Adrenal gland (tissue), 9 donors: ENCODE measurements at regions not wholly inside any gene's neighbourhood (a gene's known extent, or its start where the extent isn't known, plus 50 kb on each side); places are given as distances from the start of the nearest gene placed in this dataset.

Experiments used
- DNase-seq, 7 donors: peaks; one replicate each; pipeline ENCODE4 v3.0.0-alpha.2; 2019 to 2020
- H3K27ac ChIP-seq, 5 donors: fragments of 200-600 bp; sonication (generic) in 4 of 5; 1 replicate in 3 of 5; 2 replicates in 2 of 5; pipeline versions ENCODE4 v1.5.1 to v1.8.0; 2016 to 2020; ENCODE audit warnings: mild to moderate bottlenecking in 1 of 5
- H3K27me3 ChIP-seq: fragments of 200-600 bp; 2 replicates; pipeline ENCODE4 v1.8.0; 2021
- H3K36me3 ChIP-seq, 2 donors: fragments of 200-600 bp; replicated peaks in 1 of 2; 1 replicate in 1 of 2; 2 replicates in 1 of 2; pipeline versions ENCODE4 v1.5.1 to v1.8.0; 2018 to 2022
- H3K4me1 ChIP-seq, 2 donors: fragments of 200-600 bp; replicated peaks in 1 of 2; 1 replicate in 1 of 2; 2 replicates in 1 of 2; pipeline versions ENCODE4 v1.5.1 to v1.8.0; 2018 to 2021
- H3K4me3 ChIP-seq, 4 donors: fragments of 200-600 bp; sonication (generic) in 3 of 4; one replicate each; pipeline ENCODE4 v1.5.1; 2016 to 2018
- H3K9me3 ChIP-seq, 3 donors: fragments of 200-600 bp; sonication (generic) in 1 of 3; replicated peaks in 1 of 3; 1 replicate in 2 of 3; 2 replicates in 1 of 3; pipeline versions ENCODE4 v1.5.1 to v1.8.0; 2016 to 2021
- CTCF ChIP-seq, 6 experiments: fragments of 450-650 bp in 4 of 6; fragments of 200-600 bp in 2 of 6; sonication (generic) in 1 of 6; IDR thresholded peaks; 1 replicate in 5 of 6; 2 replicates in 1 of 6; pipeline versions ENCODE4 v1.5.1 to v1.8.0; 2016 to 2021; ENCODE audit warnings: antibody characterized with exemption in 6 of 6, mild to moderate bottlenecking in 2 of 6, moderate library complexity in 1 of 6
- POLR2A ChIP-seq, 2 donors: fragments of 450-650 bp; IDR thresholded peaks; one replicate each; pipeline ENCODE4 v1.6.1; 2017; ENCODE audit warnings: antibody characterized with exemption in 2 of 2, mild to moderate bottlenecking in 2 of 2, moderate library complexity in 1 of 2
- WGBS, 4 donors: extraction: QIAGEN DNeasy Blood & Tissue Kit in 2 of 4; methylation state at CpG; one replicate each; pipeline versions ENCODE4 v1.1.5 to v1.1.7; 2013 to 2017; 5-methylcytosine and 5-hydroxymethylcytosine counted together
- intact Hi-C, 2 donors: fragments of 100-400 bp; cut with DNase I; formaldehyde crosslinking; loops; one replicate each; pipeline versions ENCODE4 v1.14.1 to v1.15.0; 2022 to 2023
- donor health status: healthy with polysubstance abuse.
- donor health status: Bipolar disorder and iron deficiency.
- donor health status: DM: yes; HTN: yes; CAD: no.
- donor health status: DM: no; HTN: no; CAD: no.
- donor health status: DM: no; HTN: no; CAD: no.

- no peaks in the 10 kb centered on the region for H3K9me3 ChIP-seq
- no peaks in the 10 kb centered on the region for H3K4me1 ChIP-seq
- H3K27ac ChIP-seq = no peak overlapping the region
- no peaks in the 10 kb centered on the region for H3K27me3 ChIP-seq
- no peak overlapping the region for H3K4me3 ChIP-seq
- intact Hi-C loops = no loop called here
- peak in 3 of 7 donors; percentile 26 to 52 (median 37) for DNase-seq
- no peaks in the 10 kb centered on the region for H3K36me3 ChIP-seq
- 34 to 45% (median 40%) methylated on average over 2 of the region's 2 CpGs for WGBS, 4 donors
- TF ChIP-seq CTCF (IDR thresholded peaks at IDR 0.05) = no peak
- TF ChIP-seq POLR2A (IDR thresholded peaks at IDR 0.05) = no peak
Observed at GRCh38 chr11:8317159-8317558, 53.5 kb upstream of the LMO1 start.

GRCh38 chr11:8315954-8316353 is 52.3 kb upstream of the LMO1 start:
- no peak for TF ChIP-seq CTCF (IDR thresholded peaks at IDR 0.05)
- no peak for TF ChIP-seq POLR2A (IDR thresholded peaks at IDR 0.05)
- Histone ChIP-seq H3K4me3 (no peak overlapping the region), H3K9me3 (no peaks in the 10 kb centered on the region), H3K27ac (no peak overlapping the region), H3K4me1 (no peaks in the 10 kb centered on the region), H3K36me3 (no peaks in the 10 kb centered on the region), H3K27me3 (no peaks in the 10 kb centered on the region)
- 66 to 78% (median 72%) methylated on average over 9 of the region's 9 CpGs for WGBS, 4 donors
- intact Hi-C loops = no loop called here
- DNase-seq = no peak

GRCh38 chr11:8315463-8315862 is 51.8 kb upstream of the LMO1 start:
- 75 to 79% (median 77%) methylated on average over 18 of the region's 18 CpGs for WGBS, 4 donors
- no peak for DNase-seq
- H3K27ac ChIP-seq = no peak overlapping the region
- no peaks in the 10 kb centered on the region for H3K36me3 ChIP-seq
- no peaks in the 10 kb centered on the region for H3K9me3 ChIP-seq
- H3K27me3 ChIP-seq = no peaks in the 10 kb centered on the region
- H3K4me3 ChIP-seq = no peak overlapping the region
- intact Hi-C loops = no loop called here
- no peaks in the 10 kb centered on the region for H3K4me1 ChIP-seq
- TF ChIP-seq POLR2A (IDR thresholded peaks at IDR 0.05) (no peak), CTCF (IDR thresholded peaks at IDR 0.05) (no peak)

GRCh38 chr11:8314916-8315315 is 51.2 kb upstream of the LMO1 start:
- TF ChIP-seq CTCF (IDR thresholded peaks at IDR 0.05) = no peak
- no peak for TF ChIP-seq POLR2A (IDR thresholded peaks at IDR 0.05)
- H3K27ac ChIP-seq = no peak overlapping the region
- 71 to 81% (median 77%) methylated on average over 7 of the region's 7 CpGs for WGBS, 4 donors
- H3K9me3 ChIP-seq = no peaks in the 10 kb centered on the region
- no peak for DNase-seq
- no peaks in the 10 kb centered on the region for H3K36me3 ChIP-seq
- intact Hi-C loops = no loop called here
- no peaks in the 10 kb centered on the region for H3K4me1 ChIP-seq
- H3K4me3 ChIP-seq = no peak overlapping the region
- H3K27me3 ChIP-seq = no peaks in the 10 kb centered on the region
